Peyer's patch (tissue), 4 donors: ENCODE measurements at regions not wholly inside any gene's neighbourhood (a gene's known extent, or its start where the extent isn't known, plus 50 kb on each side); places are given as distances from the start of the nearest gene placed in this dataset.
A peak's percentile ranks its signal among the peaks of the same experiment; 100 is the strongest.
"Not testable (repeated sequence)": the region's sequence is repeated elsewhere in the genome, so short reads cannot be mapped to it uniquely, and the experiment has no call there.

Experiments
- DNase-seq, 3 donors: peaks; one replicate each; pipeline ENCODE4 v3.0.0-alpha.2; 2017 to 2019
- H3K27ac ChIP-seq, 4 donors: fragments of 200-600 bp; sonication (generic); one replicate each; pipeline ENCODE4 v1.5.1; 2016 to 2019
- H3K27me3 ChIP-seq, 2 donors: fragments of 200-600 bp; sonication (generic); one replicate each; pipeline ENCODE4 v1.5.1; 2019
- H3K36me3 ChIP-seq, 3 donors: fragments of 200-600 bp; sonication (generic); one replicate each; pipeline ENCODE4 v1.5.1; 2016 to 2019
- H3K4me1 ChIP-seq, 4 donors: fragments of 200-600 bp; sonication (generic); one replicate each; pipeline ENCODE4 v1.5.1; 2016 to 2019
- H3K4me3 ChIP-seq, 4 donors: fragments of 200-600 bp; sonication (generic); 1 replicate in 3 of 4; 2 replicates in 1 of 4; pipeline ENCODE4 v1.5.1; 2016 to 2019; ENCODE audit warnings: mild to moderate bottlenecking in 1 of 4
- H3K9me3 ChIP-seq, 4 donors: fragments of 200-600 bp; sonication (generic); one replicate each; pipeline ENCODE4 v1.5.1; 2016 to 2019; ENCODE audit warnings: mild to moderate bottlenecking in 1 of 4
- CTCF ChIP-seq, 6 experiments: fragments of 450-650 bp in 4 of 6; fragments of 200-600 bp in 2 of 6; sonication (generic) in 1 of 6; IDR thresholded peaks; one replicate each; pipeline ENCODE4 v1.5.1; 2017 to 2019; ENCODE audit warnings: antibody characterized with exemption in 6 of 6, mild to moderate bottlenecking in 3 of 6, moderate library complexity in 1 of 6
- POLR2A ChIP-seq, 2 donors: fragments of 450-650 bp; IDR thresholded peaks; one replicate each; pipeline ENCODE4 v1.5.1; 2017; ENCODE audit warnings: antibody characterized with exemption in 2 of 2, mild to moderate bottlenecking in 2 of 2, moderate library complexity in 2 of 2

DNA sequence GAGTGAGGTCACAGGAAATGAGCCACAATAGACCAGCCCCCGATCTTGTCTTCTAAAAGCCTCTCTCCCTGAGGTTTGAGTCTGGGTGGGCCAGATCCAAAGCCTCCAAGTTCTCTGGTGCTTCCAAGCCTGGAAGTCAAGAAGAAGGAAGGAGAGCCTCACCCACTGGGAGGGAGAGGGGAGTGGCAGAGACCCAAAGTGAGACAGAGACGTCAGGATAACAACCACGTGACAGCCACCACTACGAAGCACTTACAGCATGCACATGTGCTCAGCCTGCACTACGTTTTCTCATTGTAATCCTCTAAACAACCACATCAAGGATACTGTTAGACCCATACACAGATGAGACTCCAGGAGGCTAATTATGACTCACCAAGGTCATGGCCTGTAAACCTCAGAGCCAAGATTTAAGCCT lies 197.3 kb upstream of the LINGO1 start:
- Histone ChIP-seq H3K36me3 (no peaks in the 10 kb centered on the region), H3K4me3 (no peak overlapping the region), H3K27me3 (no peaks in the 10 kb centered on the region), H3K27ac (no peak overlapping the region), H3K4me1 (no peaks in the 10 kb centered on the region), H3K9me3 (no peaks in the 10 kb centered on the region)
- DNase-seq: peak in 1 of 3 donors; percentile 21
- no peak for TF ChIP-seq CTCF (IDR thresholded peaks at IDR 0.05)
- no peak for TF ChIP-seq POLR2A (IDR thresholded peaks at IDR 0.05)

- DNase-seq, H3K9me3 ChIP-seq, H3K4me3 ChIP-seq, H3K4me1 ChIP-seq, H3K36me3 ChIP-seq, H3K27ac ChIP-seq, H3K27me3 ChIP-seq: not testable (repeated sequence)
Measured at GRCh38 chr15:77829331-77829730, 196.6 kb upstream of the LINGO1 start.

GRCh38 chr15:77827860-77828259 lies 195.1 kb upstream of the LINGO1 start:
- no peak for TF ChIP-seq POLR2A (IDR thresholded peaks at IDR 0.05)
- no peak for TF ChIP-seq CTCF (IDR thresholded peaks at IDR 0.05)
- Histone ChIP-seq H3K27ac (no peak overlapping the region), H3K27me3 (no peaks in the 10 kb centered on the region), H3K4me3 (no peak overlapping the region), H3K4me1 (no peaks in the 10 kb centered on the region), H3K36me3 (no peaks in the 10 kb centered on the region), H3K9me3 (no peaks in the 10 kb centered on the region)
- DNase-seq: peak in 1 of 3 donors; percentile 7

GRCh38 chr15:77826006-77826695 lies 193.4 kb upstream of the LINGO1 start:
- Histone ChIP-seq H3K27ac (no peak overlapping the region), H3K36me3 (no peaks in the 10 kb centered on the region), H3K4me3 (no peak overlapping the region), H3K4me1 (no peaks in the 10 kb centered on the region), H3K27me3 (no peaks in the 10 kb centered on the region), H3K9me3 (no peaks in the 10 kb centered on the region)
- peak in 1 of 3 donors; percentile 26 for DNase-seq
- TF ChIP-seq POLR2A (IDR thresholded peaks at IDR 0.05) (no peak), CTCF (IDR thresholded peaks at IDR 0.05) (no peak)

DNA sequence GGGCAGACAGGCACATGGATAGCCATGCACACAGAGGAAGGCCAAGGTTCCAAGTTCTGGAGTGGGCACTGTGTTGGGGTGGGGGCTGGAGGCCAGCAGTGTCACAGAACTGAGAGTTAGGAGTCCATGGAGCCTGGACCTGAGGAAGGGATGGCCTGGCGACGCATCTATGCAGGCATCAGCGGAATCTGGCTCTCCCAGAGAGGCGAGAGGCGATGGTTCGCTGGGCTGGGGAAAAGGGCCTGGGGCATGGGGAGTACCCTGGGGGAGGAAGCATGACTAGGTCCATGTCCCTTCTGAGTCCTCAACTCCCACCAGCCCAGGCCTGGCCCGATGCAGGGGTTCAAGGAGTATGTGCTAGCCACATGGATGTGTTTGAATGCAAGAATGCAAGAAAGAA lies 192.8 kb upstream of the LINGO1 start:
- Histone ChIP-seq H3K4me1 (no peaks in the 10 kb centered on the region), H3K27ac (no peak overlapping the region), H3K4me3 (no peak overlapping the region), H3K27me3 (peaks cover 0 to 3% of the 10 kb centered on the region in 2 donors), H3K36me3 (no peaks in the 10 kb centered on the region), H3K9me3 (no peaks in the 10 kb centered on the region)
- DNase-seq: peak in 1 of 3 donors; percentile 22
- TF ChIP-seq CTCF (IDR thresholded peaks at IDR 0.05) (no peak), POLR2A (IDR thresholded peaks at IDR 0.05) (no peak)

DNA sequence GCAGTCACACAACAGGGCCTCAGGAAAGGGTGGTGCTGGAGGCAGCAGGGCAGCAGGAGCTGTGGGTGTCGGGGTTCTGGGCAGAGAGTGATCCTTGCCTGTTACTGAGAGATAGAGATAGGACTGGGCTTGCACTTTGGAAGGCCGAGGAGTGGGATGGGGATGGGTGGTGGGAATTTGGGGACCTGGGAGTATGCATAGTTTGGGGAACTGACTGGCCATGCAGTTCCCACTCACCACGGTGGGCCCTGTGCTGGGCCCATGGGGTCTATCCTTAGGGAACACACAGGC lies 192.5 kb upstream of the LINGO1 start:
- Histone ChIP-seq H3K27ac (no peak overlapping the region), H3K9me3 (no peaks in the 10 kb centered on the region), H3K4me1 (peaks cover 0 to 2% (median 1%) of the 10 kb centered on the region in 4 donors), H3K27me3 (peaks cover 0 to 7% of the 10 kb centered on the region in 2 donors), H3K36me3 (no peaks in the 10 kb centered on the region), H3K4me3 (no peak overlapping the region)
- peak in 1 of 3 donors; percentile 31 for DNase-seq
- TF ChIP-seq CTCF (IDR thresholded peaks at IDR 0.05) (no peak), POLR2A (IDR thresholded peaks at IDR 0.05) (no peak)
